HL-60 (cell line): ENCODE measurements at regions not wholly inside any gene's neighbourhood (a gene's known extent, or its start where the extent isn't known, plus 50 kb on each side); places are given as distances from the start of the nearest gene placed in this dataset.

Source experiments
- DNase-seq, 2 experiments: peaks; one replicate each; pipeline ENCODE4 v3.0.0-alpha.2; 2010 to 2020; ENCODE audit warnings: low read depth in 1 of 2, low spot score in 1 of 2
- H3K27ac ChIP-seq: fragments of 250-450 bp; sonication (Bioruptor Pico); replicated peaks from 2 replicates; pipeline ENCODE4 v1.5.1; 2020; ENCODE audit warnings: mild to moderate bottlenecking, moderate library complexity
- H3K27me3 ChIP-seq: fragments of 250-450 bp; sonication (Bioruptor Pico); 2 replicates; pipeline ENCODE4 v1.5.1; 2021; ENCODE audit warnings: mild to moderate bottlenecking, moderate library complexity; ENCODE audit not compliant: insufficient read depth, poor library complexity, severe bottlenecking
- H3K4me3 ChIP-seq: replicated peaks from 2 replicates; pipeline ENCODE4 v1.5.1; 2011; ENCODE audit warnings: mild to moderate bottlenecking, control low read depth, low read length; ENCODE audit not compliant: insufficient read depth
- GABPA ChIP-seq: IDR thresholded peaks from 2 replicates; pipeline ENCODE4 v1.6.1; 2012; ENCODE audit warnings: low read depth
- POLR2AphosphoS5 ChIP-seq: IDR thresholded peaks from 2 replicates; pipeline ENCODE4 v1.6.1; 2012; ENCODE audit warnings: low read depth
- SPI1 ChIP-seq: IDR thresholded peaks from 2 replicates; pipeline ENCODE4 v1.6.1; 2012; ENCODE audit warnings: low read depth, mild to moderate bottlenecking, borderline replicate concordance
- TF ChIP-seq, protein P1 (sequence below): IDR thresholded peaks from one replicate; pipeline ENCODE4 v1.5.1; 2011; ENCODE audit warnings: low read length, control low read depth, inconsistent platforms; ENCODE audit not compliant: insufficient read depth
- TF ChIP-seq, protein P2 (sequence below): IDR thresholded peaks from 2 replicates; pipeline ENCODE4 v1.6.1; 2012; ENCODE audit warnings: low read depth; ENCODE audit not compliant: insufficient replicate concordance

DNA sequence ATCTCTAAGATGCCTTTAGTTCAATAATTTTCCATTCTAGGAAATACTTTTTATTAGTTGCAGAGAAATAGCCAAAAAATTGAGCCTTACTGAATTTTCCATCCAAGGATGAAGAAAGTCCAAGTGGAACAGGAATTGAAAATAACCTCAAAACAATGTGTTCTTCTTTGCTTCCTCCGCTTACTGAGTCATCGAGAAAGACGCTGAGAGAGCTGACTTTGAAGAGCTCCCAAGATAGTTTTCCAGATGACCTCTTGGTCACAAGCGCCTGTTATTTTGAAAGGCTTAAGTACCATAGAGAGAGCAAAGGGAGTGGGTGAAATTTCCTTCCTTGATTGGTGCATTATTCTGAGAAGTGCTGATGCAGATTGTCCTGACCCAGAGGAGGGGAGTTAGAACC is 253.5 kb upstream of the ATP10B start:
- no peak for DNase-seq
- H3K27me3 ChIP-seq, result no peaks in the 10 kb centered on the region
- no peak overlapping the region for H3K4me3 ChIP-seq
- TF ChIP-seq, protein P1, sequence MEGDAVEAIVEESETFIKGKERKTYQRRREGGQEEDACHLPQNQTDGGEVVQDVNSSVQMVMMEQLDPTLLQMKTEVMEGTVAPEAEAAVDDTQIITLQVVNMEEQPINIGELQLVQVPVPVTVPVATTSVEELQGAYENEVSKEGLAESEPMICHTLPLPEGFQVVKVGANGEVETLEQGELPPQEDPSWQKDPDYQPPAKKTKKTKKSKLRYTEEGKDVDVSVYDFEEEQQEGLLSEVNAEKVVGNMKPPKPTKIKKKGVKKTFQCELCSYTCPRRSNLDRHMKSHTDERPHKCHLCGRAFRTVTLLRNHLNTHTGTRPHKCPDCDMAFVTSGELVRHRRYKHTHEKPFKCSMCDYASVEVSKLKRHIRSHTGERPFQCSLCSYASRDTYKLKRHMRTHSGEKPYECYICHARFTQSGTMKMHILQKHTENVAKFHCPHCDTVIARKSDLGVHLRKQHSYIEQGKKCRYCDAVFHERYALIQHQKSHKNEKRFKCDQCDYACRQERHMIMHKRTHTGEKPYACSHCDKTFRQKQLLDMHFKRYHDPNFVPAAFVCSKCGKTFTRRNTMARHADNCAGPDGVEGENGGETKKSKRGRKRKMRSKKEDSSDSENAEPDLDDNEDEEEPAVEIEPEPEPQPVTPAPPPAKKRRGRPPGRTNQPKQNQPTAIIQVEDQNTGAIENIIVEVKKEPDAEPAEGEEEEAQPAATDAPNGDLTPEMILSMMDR, result no peak
- TF ChIP-seq GABPA, result no peak
- TF ChIP-seq, protein P2, sequence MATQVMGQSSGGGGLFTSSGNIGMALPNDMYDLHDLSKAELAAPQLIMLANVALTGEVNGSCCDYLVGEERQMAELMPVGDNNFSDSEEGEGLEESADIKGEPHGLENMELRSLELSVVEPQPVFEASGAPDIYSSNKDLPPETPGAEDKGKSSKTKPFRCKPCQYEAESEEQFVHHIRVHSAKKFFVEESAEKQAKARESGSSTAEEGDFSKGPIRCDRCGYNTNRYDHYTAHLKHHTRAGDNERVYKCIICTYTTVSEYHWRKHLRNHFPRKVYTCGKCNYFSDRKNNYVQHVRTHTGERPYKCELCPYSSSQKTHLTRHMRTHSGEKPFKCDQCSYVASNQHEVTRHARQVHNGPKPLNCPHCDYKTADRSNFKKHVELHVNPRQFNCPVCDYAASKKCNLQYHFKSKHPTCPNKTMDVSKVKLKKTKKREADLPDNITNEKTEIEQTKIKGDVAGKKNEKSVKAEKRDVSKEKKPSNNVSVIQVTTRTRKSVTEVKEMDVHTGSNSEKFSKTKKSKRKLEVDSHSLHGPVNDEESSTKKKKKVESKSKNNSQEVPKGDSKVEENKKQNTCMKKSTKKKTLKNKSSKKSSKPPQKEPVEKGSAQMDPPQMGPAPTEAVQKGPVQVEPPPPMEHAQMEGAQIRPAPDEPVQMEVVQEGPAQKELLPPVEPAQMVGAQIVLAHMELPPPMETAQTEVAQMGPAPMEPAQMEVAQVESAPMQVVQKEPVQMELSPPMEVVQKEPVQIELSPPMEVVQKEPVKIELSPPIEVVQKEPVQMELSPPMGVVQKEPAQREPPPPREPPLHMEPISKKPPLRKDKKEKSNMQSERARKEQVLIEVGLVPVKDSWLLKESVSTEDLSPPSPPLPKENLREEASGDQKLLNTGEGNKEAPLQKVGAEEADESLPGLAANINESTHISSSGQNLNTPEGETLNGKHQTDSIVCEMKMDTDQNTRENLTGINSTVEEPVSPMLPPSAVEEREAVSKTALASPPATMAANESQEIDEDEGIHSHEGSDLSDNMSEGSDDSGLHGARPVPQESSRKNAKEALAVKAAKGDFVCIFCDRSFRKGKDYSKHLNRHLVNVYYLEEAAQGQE, result no peak
- TF ChIP-seq SPI1, result no peak
- TF ChIP-seq POLR2AphosphoS5, result no peak
- H3K27ac ChIP-seq, result no peak overlapping the region

DNA sequence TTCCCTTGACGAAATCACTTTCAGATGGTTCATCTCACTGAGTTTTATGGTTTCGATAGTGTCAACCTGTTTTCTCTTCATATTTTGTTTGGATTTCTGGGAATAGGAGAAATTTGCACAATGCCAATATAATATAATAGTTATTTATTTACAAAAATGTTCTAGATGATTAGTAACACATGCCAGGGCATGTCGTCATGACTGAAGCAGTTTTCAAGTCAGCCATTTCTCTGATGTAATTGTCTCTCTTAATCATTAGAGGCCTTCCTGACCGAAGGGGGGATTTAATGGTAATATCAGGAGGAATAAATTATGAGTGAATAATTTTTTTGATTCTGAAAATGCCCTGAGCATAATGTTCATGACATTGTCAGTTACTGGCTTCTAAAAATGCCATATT is 246.5 kb upstream of the ATP10B start:
- no peaks in the 10 kb centered on the region for H3K27me3 ChIP-seq
- no peak overlapping the region for H3K4me3 ChIP-seq
- DNase-seq, result no peak
- no peak for TF ChIP-seq GABPA
- H3K27ac ChIP-seq, result no peak overlapping the region

DNA sequence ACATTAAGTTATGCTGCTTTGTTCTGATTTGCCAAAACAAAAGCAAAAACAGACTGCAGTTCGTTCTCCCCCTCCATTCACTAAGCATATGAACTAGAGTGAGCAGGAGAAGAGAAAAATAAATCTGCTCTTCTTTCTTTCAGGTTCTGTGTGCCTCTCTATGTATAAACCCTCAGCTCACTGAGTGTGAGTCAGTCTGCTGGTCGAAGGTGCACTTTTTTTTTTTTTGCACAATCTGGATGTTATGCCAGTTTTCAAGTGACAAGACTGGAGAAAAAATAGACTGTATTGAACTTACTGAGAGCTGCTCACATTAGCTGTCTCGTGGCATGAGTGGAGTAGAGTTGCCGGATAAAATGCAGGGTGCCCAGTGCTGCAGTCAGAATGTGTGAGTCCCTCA is 244.6 kb upstream of the ATP10B start:
- H3K27ac ChIP-seq, result no peak overlapping the region
- no peaks in the 10 kb centered on the region for H3K27me3 ChIP-seq
- no peak for DNase-seq
- TF ChIP-seq, protein P2, result no peak
- TF ChIP-seq, protein P1, result no peak
- no peak for TF ChIP-seq POLR2AphosphoS5
- TF ChIP-seq SPI1, result no peak
- no peak for TF ChIP-seq GABPA
- no peak overlapping the region for H3K4me3 ChIP-seq

DNA sequence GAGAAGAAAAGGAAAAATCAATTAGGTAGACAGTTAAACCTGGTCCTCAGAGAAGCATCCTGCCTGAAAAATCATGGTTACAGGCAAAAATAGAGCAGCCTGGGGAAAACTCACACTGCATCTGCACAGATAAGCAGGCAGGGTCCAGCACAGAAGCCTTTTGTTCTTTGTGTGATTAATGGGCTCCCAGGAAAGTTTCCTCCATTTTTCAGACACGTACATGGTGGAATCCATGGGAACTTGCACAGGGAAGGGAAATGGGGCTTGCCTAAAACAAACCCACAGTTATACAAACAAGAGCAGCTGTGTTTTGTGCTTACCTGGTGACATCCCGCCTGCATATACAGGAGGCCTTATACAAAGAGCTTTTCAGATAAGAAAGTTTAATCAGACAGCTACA is 243.9 kb upstream of the ATP10B start:
- TF ChIP-seq SPI1 (no peak), GABPA (no peak), POLR2AphosphoS5 (no peak)
- TF ChIP-seq, protein P2, result no peak
- TF ChIP-seq, protein P1, result no peak
- no peak for DNase-seq

More for the DNA sequence above, 243.9 kb upstream of the ATP10B start:
- H3K4me3 ChIP-seq, result no peak overlapping the region
- H3K27me3 ChIP-seq, result no peaks in the 10 kb centered on the region
- H3K27ac ChIP-seq, result no peak overlapping the region
